Esophagus muscularis mucosa (tissue), 4 donors: ENCODE measurements at regions not wholly inside any gene's neighbourhood (a gene's known extent, or its start where the extent isn't known, plus 50 kb on each side); places are given as distances from the start of the nearest gene placed in this dataset.

ENCODE experiments used
- DNase-seq: peaks from one replicate; pipeline ENCODE4 v3.0.0-alpha.2; 2017; ENCODE audit errors: extremely low spot score
- H3K27ac ChIP-seq, 4 donors: fragments of 200-600 bp; sonication (generic); replicated peaks in 1 of 4; 1 replicate in 3 of 4; 2 replicates in 1 of 4; pipeline ENCODE4 v1.5.1; 2016 to 2019; ENCODE audit warnings: mild to moderate bottlenecking in 1 of 4
- H3K27me3 ChIP-seq, 4 donors: fragments of 200-600 bp; sonication (generic); one replicate each; pipeline versions ENCODE4 v1.5.1 to v1.6.0; 2016 to 2019
- H3K36me3 ChIP-seq, 4 donors: fragments of 200-600 bp; sonication (generic); one replicate each; pipeline ENCODE4 v1.5.1; 2016 to 2019
- H3K4me1 ChIP-seq, 4 donors: fragments of 200-600 bp; sonication (generic); one replicate each; pipeline ENCODE4 v1.5.1; 2016 to 2019
- H3K4me3 ChIP-seq, 4 donors: fragments of 200-600 bp; sonication (generic); 1 replicate in 2 of 4; 2 replicates in 2 of 4; pipeline ENCODE4 v1.5.1; 2016 to 2019; ENCODE audit warnings: mild to moderate bottlenecking in 4 of 4, moderate library complexity in 1 of 4
- H3K9me3 ChIP-seq, 4 donors: fragments of 200-600 bp; sonication (generic); 1 replicate in 3 of 4; 2 replicates in 1 of 4; pipeline ENCODE4 v1.5.1; 2016 to 2019
- CTCF ChIP-seq, 3 experiments: fragments of 200-600 bp in 2 of 3; fragments of 450-650 bp in 1 of 3; sonication (generic) in 2 of 3; IDR thresholded peaks; one replicate each; pipeline ENCODE4 v1.5.1; 2017 to 2019; ENCODE audit warnings: antibody characterized with exemption in 3 of 3, mild to moderate bottlenecking in 2 of 3, moderate library complexity in 1 of 3
- EP300 ChIP-seq: sonication (generic); formaldehyde crosslinking; IDR thresholded peaks from one replicate; pipeline ENCODE4 v1.6.1; 2017; ENCODE audit warnings: antibody characterized with exemption
- POLR2A ChIP-seq: fragments of 450-650 bp; IDR thresholded peaks from one replicate; pipeline ENCODE4 v1.6.1; 2017; ENCODE audit warnings: antibody characterized with exemption, moderate library complexity, mild to moderate bottlenecking, low read depth
- POLR2AphosphoS5 ChIP-seq, 2 donors: sonication (generic); formaldehyde crosslinking; IDR thresholded peaks; one replicate each; pipeline ENCODE4 v1.6.1; 2017; ENCODE audit warnings: antibody characterized with exemption in 2 of 2
- WGBS: methylation state at CpG from one replicate; pipeline ENCODE4 v1.1.5; 2018; 5-methylcytosine and 5-hydroxymethylcytosine counted together
- intact Hi-C: fragments of 100-400 bp; cut with DNase I; formaldehyde crosslinking; loops from one replicate; pipeline ENCODE4 v1.15.1; 2023

- no peak for DNase-seq
- H3K9me3 ChIP-seq: no peaks in the 10 kb centered on the region
- no peaks in the 10 kb centered on the region for H3K36me3 ChIP-seq
- intact Hi-C loops: no loop called here
- H3K4me3 ChIP-seq: no peak overlapping the region
- 89% methylated on average over 7 of the region's 7 CpGs for WGBS
- H3K27me3 ChIP-seq: peaks cover 0 to 27% (median 0%) of the 10 kb centered on the region in 4 donors
- H3K4me1 ChIP-seq: no peaks in the 10 kb centered on the region
- H3K27ac ChIP-seq: no peak overlapping the region
- no peak for TF ChIP-seq CTCF (IDR thresholded peaks at IDR 0.05)
- TF ChIP-seq POLR2A: no peak
- TF ChIP-seq EP300: no peak
- no peak for TF ChIP-seq POLR2AphosphoS5 (IDR thresholded peaks at IDR 0.05)
Measured at GRCh38 chr7:35523292-35523691, 171.6 kb downstream of the HERPUD2 start.

- Histone ChIP-seq H3K4me1 (no peaks in the 10 kb centered on the region), H3K27me3 (peaks cover 0 to 22% (median 0%) of the 10 kb centered on the region in 4 donors), H3K9me3 (no peaks in the 10 kb centered on the region), H3K27ac (no peak overlapping the region), H3K4me3 (no peak overlapping the region), H3K36me3 (no peaks in the 10 kb centered on the region)
- WGBS: 25% methylated on average over 5 of the region's 5 CpGs
- TF ChIP-seq EP300 (no peak), CTCF (IDR thresholded peaks at IDR 0.05) (no peak), POLR2AphosphoS5 (IDR thresholded peaks at IDR 0.05) (no peak), POLR2A (no peak)
- intact Hi-C loops: no loop called here
- no peak for DNase-seq
Measured at GRCh38 chr7:35522697-35523096, 172.2 kb downstream of the HERPUD2 start.

GRCh38 chr7:35521941-35522340, 173.0 kb downstream of the HERPUD2 start:
- intact Hi-C loops: no loop called here
- no peaks in the 10 kb centered on the region for H3K9me3 ChIP-seq
- no peak for DNase-seq

GRCh38 chr7:35520810-35521625, 173.9 kb downstream of the HERPUD2 start:
- Histone ChIP-seq H3K9me3 (no peaks in the 10 kb centered on the region), H3K36me3 (no peaks in the 10 kb centered on the region), H3K27me3 (peaks cover 0 to 18% (median 0%) of the 10 kb centered on the region in 4 donors), H3K27ac (no peak overlapping the region), H3K4me1 (no peaks in the 10 kb centered on the region), H3K4me3 (no peak overlapping the region)
- TF ChIP-seq EP300 (no peak), POLR2A (no peak), CTCF (IDR thresholded peaks at IDR 0.05) (no peak), POLR2AphosphoS5 (IDR thresholded peaks at IDR 0.05) (no peak)
- WGBS: 57% methylated on average over 4 of the region's 5 CpGs
- no peak for DNase-seq
- intact Hi-C loops: no loop called here

More at GRCh38 chr7:35521941-35522340, 173.0 kb downstream of the HERPUD2 start:
- 54% methylated on average over 3 of the region's 3 CpGs for WGBS
- H3K27ac ChIP-seq: no peak overlapping the region
- H3K4me1 ChIP-seq: no peaks in the 10 kb centered on the region
- TF ChIP-seq EP300 (no peak), CTCF (IDR thresholded peaks at IDR 0.05) (no peak), POLR2A (no peak)
- H3K36me3 ChIP-seq: no peaks in the 10 kb centered on the region
- no peak overlapping the region for H3K4me3 ChIP-seq
- H3K27me3 ChIP-seq: peaks cover 0 to 18% (median 0%) of the 10 kb centered on the region in 4 donors
